IPS-15b (cell line): ENCODE measurements at regions not wholly inside any gene's neighbourhood (a gene's known extent, or its start where the extent isn't known, plus 50 kb on each side); places are given as distances from the start of the nearest gene placed in this dataset.

Experiments
- H3K27me3 ChIP-seq: one replicate; pipeline ENCODE4 v1.6.1; 2013; ENCODE audit warnings: low read length; ENCODE audit not compliant: control insufficient read depth, insufficient read depth
- H3K36me3 ChIP-seq: one replicate; pipeline ENCODE4 v1.6.1; 2013; ENCODE audit warnings: low read length; ENCODE audit not compliant: control insufficient read depth, insufficient read depth
- H3K4me1 ChIP-seq: one replicate; pipeline ENCODE4 v1.6.1; 2013; ENCODE audit warnings: mild to moderate bottlenecking, low read length; ENCODE audit not compliant: control insufficient read depth, insufficient read depth
- H3K4me3 ChIP-seq: one replicate; pipeline ENCODE4 v1.5.1; 2013; ENCODE audit warnings: low read depth, low read length
- H3K9ac ChIP-seq: one replicate; pipeline ENCODE4 v1.6.1; 2013; ENCODE audit warnings: low read depth, mild to moderate bottlenecking, low read length
- H3K9me3 ChIP-seq: one replicate; pipeline ENCODE4 v1.6.1; 2013; ENCODE audit warnings: mild to moderate bottlenecking, low read length; ENCODE audit not compliant: control insufficient read depth, insufficient read depth

GRCh38 chr12:92987362-92987761 lies 58.3 kb upstream of the EEA1 start:
- H3K4me1 ChIP-seq, result peaks cover 6% of the 10 kb centered on the region
- no peaks in the 10 kb centered on the region for H3K9me3 ChIP-seq
- H3K27me3 ChIP-seq, result no peaks in the 10 kb centered on the region
- no peak overlapping the region for H3K9ac ChIP-seq
- H3K36me3 ChIP-seq, result no peaks in the 10 kb centered on the region
- H3K4me3 ChIP-seq, result no peak overlapping the region

GRCh38 chr12:92987846-92988621 lies 58.9 kb upstream of the EEA1 start:
- Histone ChIP-seq H3K4me1 (peaks cover 6% of the 10 kb centered on the region), H3K9ac (no peak overlapping the region), H3K9me3 (no peaks in the 10 kb centered on the region), H3K4me3 (no peak overlapping the region), H3K36me3 (no peaks in the 10 kb centered on the region), H3K27me3 (no peaks in the 10 kb centered on the region)

DNA sequence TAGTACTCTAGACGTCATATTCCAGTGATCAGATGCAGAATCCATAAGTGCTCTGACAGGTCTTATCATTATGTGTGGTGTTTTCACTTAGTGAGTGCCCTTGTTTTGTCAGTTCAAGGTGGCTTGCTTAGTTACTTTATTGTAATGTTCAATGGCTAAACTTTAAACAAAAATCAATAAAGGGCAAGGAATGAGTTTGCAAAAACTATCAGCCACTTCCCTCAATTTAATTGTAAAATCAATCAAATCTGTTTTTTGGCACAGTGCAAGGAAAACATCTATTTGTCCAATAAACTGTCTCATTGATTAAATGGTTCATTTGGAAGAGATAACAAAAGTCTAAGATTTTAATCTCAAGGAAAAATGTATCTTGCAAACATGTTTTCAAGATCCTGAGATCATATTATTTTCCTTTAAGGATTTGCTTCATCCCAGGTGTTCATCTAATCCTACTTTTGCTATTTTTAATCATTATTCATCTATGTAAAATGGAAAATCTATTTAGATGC lies 59.6 kb upstream of the EEA1 start:
- no peaks in the 10 kb centered on the region for H3K27me3 ChIP-seq
- H3K4me3 ChIP-seq, result no peak overlapping the region
- H3K36me3 ChIP-seq, result no peaks in the 10 kb centered on the region
- no peak overlapping the region for H3K9ac ChIP-seq
- no peaks in the 10 kb centered on the region for H3K9me3 ChIP-seq
- peaks cover 6% of the 10 kb centered on the region for H3K4me1 ChIP-seq

DNA sequence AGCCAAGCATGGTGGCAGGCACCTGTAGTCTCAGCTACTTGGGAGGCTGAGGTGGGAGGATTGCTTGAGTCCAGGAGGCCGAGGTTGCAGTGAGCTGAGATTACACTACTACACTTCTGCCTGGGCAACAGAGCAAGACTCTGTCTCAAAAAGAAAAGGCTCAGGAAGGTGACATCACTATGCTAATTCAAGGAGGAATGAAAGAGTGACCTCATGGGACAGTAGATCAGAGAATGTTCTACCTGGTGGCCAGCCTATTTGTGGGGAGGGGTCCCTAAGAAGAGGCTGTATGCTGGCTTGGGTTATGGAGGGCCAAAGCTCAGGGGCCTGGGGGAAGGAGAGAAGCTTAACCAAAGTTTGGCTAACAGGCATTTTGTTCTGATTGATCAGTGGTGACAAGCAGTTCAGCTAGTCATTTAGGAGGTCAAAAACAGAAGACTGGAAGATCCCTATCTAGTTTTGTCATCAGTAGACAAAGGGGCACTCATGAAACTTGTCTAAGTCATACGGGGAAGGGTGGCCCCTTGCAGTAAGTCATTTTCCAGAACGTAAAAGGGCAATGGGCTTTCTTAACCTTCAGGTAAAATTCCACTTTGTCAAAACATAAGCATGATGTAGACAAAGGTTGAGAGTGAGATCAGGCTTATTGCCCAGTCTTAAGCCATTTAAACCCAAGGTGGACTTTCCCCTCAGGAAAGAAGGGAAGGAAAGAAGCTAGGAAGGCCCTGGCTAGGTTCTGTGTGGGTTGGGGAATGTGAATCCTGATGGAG lies 60.8 kb upstream of the EEA1 start:
- Histone ChIP-seq H3K9ac (no peak overlapping the region), H3K4me1 (peaks cover 6% of the 10 kb centered on the region), H3K36me3 (no peaks in the 10 kb centered on the region), H3K4me3 (no peak overlapping the region), H3K9me3 (no peaks in the 10 kb centered on the region), H3K27me3 (no peaks in the 10 kb centered on the region)

DNA sequence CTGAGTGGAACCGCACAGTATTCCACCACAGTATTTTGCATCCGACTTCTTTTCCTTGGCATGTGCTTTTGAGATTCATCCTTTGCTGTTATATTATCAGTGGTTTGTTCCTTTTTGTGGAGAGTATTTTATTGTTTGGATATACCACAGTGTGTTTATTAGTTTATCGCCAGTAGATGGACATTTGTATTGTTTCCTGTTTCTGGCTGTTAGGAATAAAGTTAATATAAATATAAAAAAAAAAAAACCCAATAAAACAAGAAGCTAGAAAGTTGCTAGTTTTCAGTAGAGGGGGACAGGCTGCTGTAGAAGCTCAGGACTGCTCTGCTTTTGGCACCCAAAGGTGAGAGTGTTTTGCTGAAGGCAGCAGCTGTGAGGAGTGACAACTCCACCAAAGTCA lies 62.0 kb upstream of the EEA1 start:
- no peaks in the 10 kb centered on the region for H3K36me3 ChIP-seq
- peaks cover 6% of the 10 kb centered on the region for H3K4me1 ChIP-seq
- no peak overlapping the region for H3K9ac ChIP-seq
- H3K27me3 ChIP-seq, result no peaks in the 10 kb centered on the region
- no peak overlapping the region for H3K4me3 ChIP-seq
- no peaks in the 10 kb centered on the region for H3K9me3 ChIP-seq

- no peaks in the 10 kb centered on the region for H3K27me3 ChIP-seq
- H3K9ac ChIP-seq, result no peak overlapping the region
- peaks cover 6% of the 10 kb centered on the region for H3K4me1 ChIP-seq
- H3K4me3 ChIP-seq, result no peak overlapping the region
- no peaks in the 10 kb centered on the region for H3K36me3 ChIP-seq
- H3K9me3 ChIP-seq, result no peaks in the 10 kb centered on the region
Measured at GRCh38 chr12:92992041-92992440, 62.9 kb upstream of the EEA1 start.

DNA sequence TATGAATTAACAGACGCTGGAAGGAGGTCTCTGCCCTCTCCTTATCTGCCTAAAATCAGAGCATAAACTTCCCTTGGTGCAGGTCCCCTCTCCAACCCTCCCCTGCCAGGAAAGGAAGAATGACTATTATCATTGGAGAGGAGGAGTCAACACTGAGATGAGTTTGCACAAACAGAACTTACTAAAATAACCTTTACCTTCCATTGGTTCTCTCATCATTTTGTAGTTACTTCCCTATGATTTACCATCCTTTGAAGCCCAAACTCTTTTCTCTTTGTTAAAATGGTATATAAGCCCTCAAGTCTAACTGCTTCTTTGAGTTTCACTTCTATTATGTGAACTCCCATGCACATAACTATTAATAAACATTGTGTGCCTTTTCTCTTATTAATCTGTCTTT lies 64.2 kb upstream of the EEA1 start:
- no peaks in the 10 kb centered on the region for H3K4me1 ChIP-seq
- H3K9me3 ChIP-seq, result no peaks in the 10 kb centered on the region
- H3K27me3 ChIP-seq, result no peaks in the 10 kb centered on the region
- no peaks in the 10 kb centered on the region for H3K36me3 ChIP-seq
- H3K9ac ChIP-seq, result no peak overlapping the region
- no peak overlapping the region for H3K4me3 ChIP-seq

- Histone ChIP-seq H3K36me3 (no peaks in the 10 kb centered on the region), H3K27me3 (no peaks in the 10 kb centered on the region), H3K9me3 (no peaks in the 10 kb centered on the region), H3K4me1 (no peaks in the 10 kb centered on the region), H3K4me3 (no peak overlapping the region), H3K9ac (no peak overlapping the region)
Measured at GRCh38 chr12:92995258-92995903, 66.3 kb upstream of the EEA1 start.

- Histone ChIP-seq H3K9ac (no peak overlapping the region), H3K4me1 (peaks cover 2% of the 10 kb centered on the region), H3K27me3 (no peaks in the 10 kb centered on the region), H3K36me3 (no peaks in the 10 kb centered on the region), H3K4me3 (no peak overlapping the region), H3K9me3 (no peaks in the 10 kb centered on the region)
Measured at GRCh38 chr12:93000026-93000425, 70.9 kb upstream of the EEA1 start.

DNA sequence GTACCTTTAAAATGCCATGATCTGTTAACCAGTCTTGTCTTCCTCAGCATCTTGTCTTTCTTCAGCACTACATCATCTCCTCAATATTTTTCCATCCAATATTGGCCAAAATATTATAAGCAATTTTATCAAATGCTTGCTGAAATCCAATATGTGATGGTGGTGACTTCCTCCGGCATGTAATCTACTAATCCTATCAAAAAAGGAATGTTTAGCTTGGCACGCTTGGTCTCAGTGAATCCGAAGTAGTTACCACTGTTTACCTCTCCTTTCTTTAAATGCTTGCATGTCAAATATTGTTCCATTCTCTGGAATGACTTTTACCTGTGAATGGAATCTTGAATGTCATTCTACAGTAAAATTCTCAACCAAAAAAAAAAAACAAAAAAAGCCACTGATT lies 72.3 kb upstream of the EEA1 start:
- Histone ChIP-seq H3K4me3 (no peak overlapping the region), H3K4me1 (peaks cover 2% of the 10 kb centered on the region), H3K9me3 (no peaks in the 10 kb centered on the region), H3K36me3 (no peaks in the 10 kb centered on the region), H3K9ac (no peak overlapping the region), H3K27me3 (no peaks in the 10 kb centered on the region)

DNA sequence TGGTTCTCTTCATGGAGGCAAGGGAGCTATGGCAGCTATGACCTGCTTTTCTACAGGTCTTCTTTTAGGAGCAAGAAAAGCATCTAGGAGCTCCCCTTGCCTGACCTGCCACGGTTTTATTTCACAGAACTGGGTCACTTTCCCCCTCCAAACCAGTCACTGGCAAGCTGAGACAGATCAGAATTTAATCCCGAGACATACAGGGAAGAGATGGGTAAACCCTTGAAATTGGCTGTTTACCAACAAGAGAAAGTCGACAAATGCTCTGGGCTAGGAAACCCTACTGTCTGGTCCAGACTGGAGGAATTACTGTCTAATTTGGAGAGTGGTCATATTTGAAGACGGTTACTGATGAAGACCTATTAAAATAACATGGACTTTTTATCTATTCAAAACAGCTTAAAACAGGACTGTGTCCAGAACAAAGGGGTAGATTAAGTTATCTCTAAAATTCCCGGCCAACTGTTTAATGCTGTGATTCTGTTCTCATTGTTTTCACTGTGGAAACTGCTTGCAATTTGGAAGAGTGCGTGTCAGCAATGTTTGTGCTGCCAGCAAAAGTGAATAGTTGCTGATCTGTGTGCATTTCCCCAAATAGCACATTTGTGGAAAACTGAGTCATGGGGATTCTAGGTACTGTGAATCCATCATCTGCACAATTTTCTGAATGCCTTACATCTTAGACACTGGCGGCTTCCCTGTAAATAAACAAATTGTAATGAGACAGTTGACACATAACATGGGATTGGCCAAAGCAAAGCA lies 73.4 kb upstream of the EEA1 start:
- Histone ChIP-seq H3K9me3 (no peaks in the 10 kb centered on the region), H3K36me3 (no peaks in the 10 kb centered on the region), H3K27me3 (no peaks in the 10 kb centered on the region), H3K4me3 (no peak overlapping the region), H3K4me1 (peaks cover 2% of the 10 kb centered on the region), H3K9ac (no peak overlapping the region)
